ENCODE measurements at regions not wholly inside any gene's neighbourhood (a gene's known extent, or its start where the extent isn't known, plus 50 kb on each side); places are given as distances from the start of the nearest gene placed in this dataset.
A peak's percentile ranks its signal among the peaks of the same experiment; 100 is the strongest.

DNA sequence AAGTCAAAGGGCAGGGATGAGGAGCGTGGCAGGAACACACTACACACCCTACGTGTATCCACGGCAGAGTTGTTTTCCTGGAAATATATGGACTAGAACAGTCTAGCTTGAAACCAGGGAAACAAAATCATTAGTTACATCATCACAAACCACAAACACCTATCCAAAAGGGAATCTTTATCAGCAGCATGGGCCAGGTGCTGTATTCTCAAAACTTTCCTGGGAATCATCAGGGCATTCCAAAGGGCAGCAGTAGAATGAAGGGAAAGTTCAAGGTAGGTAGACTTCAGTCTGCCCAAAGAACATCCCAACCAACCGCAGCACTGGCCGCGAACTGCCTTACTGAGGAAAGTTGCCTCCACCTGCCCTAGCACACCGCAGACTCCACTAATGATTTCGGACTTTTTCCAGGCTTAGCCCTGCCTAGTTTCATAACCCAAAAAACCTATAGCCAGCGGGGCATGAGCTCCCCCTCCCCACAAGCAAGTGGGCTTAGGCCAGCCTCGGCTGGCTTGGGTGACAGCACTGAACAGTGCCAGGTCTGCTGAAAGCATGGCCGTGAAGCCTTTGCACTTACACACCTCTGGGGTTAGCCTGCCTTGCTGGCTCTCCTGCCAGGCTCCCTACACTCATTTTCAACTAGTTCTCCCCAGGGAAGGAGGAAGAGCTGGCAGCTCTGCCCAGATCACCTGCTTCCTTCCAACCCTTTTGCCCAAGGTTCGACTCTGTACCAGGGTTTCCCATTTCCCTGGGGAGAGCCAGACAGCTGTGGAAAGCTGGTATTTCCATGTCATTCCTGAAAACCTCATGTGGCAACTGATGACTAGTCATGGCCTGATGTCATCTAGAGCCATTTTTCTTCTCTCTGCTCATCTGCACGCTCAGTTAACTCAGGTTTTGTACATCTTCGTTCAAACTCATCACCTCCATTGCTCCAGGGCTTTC, 77.3 kb upstream of the UBAC2 start:
- DNase-seq (ENCODE audit: low spot score), result no peak

DNA sequence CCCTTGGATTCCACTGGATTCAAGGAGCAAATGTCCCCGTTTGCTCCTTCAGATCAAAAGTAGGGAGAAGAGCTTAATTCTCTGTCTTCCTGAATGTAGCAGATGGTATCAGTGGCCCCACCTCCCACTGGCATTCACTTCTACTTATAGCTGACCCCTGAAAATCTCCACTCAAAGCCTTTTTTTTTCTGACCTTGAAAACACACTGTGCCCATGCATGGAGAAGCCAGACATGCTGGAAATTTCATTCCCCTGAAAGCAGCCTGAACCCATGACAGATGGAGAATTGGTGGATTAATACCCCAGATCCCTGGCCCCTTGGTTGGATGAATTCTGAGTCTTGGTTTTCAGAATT, 76.6 kb upstream of the UBAC2 start:
- DNase-seq (ENCODE audit: low spot score), result no peak

DNA sequence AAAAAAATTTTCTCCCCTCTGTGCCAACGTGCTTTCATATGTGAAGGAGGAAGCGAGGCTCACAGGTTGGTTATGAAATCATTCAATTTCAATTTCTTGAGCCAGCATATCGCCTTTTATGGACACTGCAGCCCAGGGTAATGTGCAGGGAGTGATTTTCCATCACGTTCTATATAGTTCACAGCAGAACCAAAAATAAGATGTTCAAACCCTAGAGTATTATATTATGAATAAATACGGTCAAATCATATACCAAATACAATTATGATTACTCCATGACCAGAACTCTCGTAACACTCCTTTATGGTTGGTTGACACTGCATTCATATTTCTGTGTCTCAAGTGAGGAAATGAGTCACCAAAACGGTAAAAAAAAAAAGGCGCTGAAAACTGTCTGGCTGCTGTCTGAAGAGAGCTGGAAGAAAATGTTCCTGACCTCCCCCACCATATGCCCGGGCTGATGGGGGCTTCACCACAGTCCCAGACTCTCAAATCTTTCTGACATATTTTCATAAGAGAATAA, 75.8 kb upstream of the UBAC2 start:
- peak; percentile 13 for DNase-seq (ENCODE audit: low spot score)

DNA sequence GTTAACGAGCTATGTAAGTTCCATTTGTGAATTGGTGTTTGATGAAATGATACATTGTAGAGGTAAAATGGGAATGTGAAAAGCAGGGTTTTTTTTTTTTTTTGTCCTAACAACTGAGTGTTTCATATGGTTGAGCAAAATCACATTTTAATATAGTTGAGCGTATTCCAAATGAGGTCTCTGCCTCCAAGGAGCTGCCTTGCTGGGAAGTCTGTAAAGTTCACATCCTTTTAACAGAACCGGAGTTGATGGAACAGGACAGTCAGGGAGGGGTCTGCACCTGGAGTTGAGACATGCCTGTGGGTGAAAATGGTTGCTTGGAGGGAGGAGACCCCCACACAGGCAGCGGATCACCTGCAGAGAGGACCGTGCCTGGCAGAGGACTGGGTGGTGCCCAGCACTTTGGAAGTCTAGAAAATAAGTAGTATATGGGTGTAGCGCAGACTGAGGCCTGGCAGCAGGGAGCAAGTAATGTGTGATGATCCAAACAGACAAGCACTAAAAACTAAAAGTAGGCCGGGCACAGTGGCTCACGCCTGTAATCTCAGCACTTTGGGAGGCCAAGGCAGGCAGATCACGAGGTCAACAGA, 75.2 kb upstream of the UBAC2 start:
- DNase-seq (ENCODE audit: low spot score), result no peak

DNA sequence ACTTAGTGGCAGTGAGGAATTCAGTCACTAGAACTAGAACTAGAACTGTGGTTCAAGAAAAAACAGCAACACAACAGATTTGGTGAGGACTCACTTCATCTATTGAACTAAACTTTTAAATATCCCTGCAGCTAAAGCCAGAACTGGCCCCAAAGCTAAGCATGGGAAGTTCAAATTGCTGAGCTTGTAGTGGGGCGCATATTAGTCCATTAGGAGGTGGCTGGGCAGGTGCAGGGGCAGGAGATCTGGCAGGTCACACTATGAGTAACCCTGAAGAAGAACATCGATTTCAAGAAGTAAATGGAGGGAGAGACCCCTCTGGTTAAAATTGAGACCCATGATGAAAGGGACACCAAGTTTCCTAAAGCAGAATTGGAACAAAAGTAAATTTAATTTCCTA, 73.8 kb upstream of the UBAC2 start:
- DNase-seq (ENCODE audit: low spot score), result no peak

DNA sequence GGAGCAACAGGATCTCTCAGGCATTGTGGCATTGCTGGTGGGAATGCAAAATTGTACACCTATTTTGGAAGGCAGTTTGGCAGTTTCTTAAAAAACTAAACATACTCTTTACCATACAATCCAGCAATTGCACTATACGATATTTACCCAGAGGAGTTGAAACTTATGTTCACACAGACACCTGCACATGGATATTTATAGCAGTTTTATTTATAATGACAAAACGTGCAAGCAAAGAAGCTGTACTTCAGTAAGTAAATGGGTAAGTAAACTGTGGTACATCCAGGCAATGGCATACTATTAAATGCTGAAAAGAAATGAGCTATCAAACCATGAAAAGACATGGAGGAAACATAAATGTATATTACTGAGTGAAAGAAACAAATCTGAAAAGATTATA, 71.6 kb upstream of the UBAC2 start:
- DNase-seq (ENCODE audit: low spot score), result peak; percentile 17

- no peak for DNase-seq (ENCODE audit: low spot score)
Observed at GRCh38 chr13:99129951-99130350, 70.7 kb upstream of the UBAC2 start.

GRCh38 chr13:99131410-99131809, 69.2 kb upstream of the UBAC2 start:
- DNase-seq (ENCODE audit: low spot score), result no peak

- DNase-seq (ENCODE audit: low spot score), result no peak
Observed at GRCh38 chr13:99132295-99132835, 68.3 kb upstream of the UBAC2 start.

GRCh38 chr13:99133230-99133629, 67.4 kb upstream of the UBAC2 start:
- no peak for DNase-seq (ENCODE audit: low spot score)

DNA sequence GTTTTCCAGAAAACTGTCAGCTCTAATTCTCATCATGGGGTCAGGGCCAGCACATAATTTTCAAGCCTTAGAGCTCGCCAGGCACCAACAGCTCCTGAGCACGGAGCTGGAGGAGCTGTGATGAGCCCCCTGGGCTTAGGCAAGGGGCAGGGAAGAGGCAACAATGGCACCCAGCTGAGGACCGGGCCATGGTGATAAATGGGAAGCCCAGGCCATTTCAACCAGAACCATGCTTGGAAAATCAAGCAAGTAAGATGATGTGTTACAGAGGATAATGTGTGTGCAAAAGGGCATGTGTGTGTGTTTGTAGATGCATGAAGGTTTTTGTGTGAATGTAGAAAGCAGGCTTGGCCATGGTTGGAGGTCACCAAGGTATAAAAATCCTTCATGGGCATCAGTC, 66.8 kb upstream of the UBAC2 start:
- no peak for DNase-seq (ENCODE audit: low spot score)

DNA sequence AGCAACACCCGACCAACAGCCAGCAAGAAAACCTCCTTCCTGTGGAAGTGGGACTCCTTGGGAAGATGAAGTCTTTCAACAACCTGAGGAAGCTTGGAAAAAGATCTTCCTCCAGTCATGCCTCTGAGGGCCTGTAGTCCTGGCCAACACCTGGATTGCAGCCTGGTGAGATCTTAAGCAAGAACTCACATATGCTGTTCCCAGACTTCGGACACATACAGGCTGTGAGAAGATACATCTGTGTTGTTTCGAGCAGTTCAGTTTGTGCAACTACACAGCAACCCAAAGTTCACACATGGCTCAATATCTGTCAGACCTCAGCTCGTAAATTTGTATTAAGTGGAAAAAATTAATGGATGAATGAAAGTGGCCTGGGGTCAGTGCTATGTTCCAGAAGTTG, 65.1 kb upstream of the UBAC2 start:
- DNase-seq (ENCODE audit: low spot score), result no peak

DNA sequence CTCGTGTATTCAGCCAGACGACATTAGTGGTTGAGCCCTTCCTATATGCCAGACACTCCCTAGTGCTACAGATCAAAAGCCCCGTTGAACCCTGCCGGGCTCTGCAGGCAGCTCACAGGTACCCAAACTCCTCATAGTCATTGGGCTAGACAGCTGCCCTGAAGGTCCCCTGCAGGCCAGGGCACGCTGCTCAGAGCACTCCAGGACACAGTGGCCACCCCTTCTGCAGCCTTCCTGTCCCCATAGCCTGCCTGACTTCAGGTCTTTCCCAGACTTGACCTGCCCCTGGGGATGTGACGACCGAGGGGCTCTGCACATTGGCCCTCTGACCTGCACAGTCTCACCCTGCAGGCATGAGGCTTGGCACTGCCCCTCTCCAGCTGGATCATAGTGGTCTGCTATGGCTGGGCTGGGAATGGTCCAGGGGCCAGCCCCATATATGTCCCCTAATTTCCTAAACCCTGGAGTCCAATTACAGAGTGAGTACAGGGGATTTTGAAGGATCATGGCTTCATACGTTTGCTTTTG, 64.2 kb upstream of the UBAC2 start:
- DNase-seq (ENCODE audit: low spot score), result no peak

- no peak for DNase-seq (ENCODE audit: low spot score)
Observed at GRCh38 chr13:99140831-99141230, 59.8 kb upstream of the UBAC2 start.

- DNase-seq (ENCODE audit: low spot score), result no peak
Observed at GRCh38 chr13:99143904-99144303, 56.8 kb upstream of the UBAC2 start.

DNA sequence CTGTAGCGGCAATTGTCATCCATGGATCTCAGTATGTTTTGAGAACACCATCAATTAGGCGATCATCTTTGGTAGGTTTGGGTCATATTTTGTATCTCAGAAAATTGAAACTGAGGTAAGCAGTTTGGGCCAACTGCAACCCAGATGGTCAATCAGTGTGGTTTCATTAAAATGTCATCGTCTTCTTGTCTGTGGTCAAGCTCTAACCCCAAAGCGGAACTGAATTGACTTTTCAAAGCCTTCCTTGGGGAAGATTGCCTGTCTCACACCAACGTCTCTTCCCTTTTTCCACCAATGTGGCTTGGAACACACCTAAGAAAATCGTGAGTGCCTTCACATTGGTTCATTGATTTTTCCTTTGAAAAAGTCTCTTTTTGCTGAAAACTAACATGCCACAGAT, 56.3 kb upstream of the UBAC2 start:
- no peak for DNase-seq (ENCODE audit: low spot score)

GRCh38 chr13:99145461-99145860, 55.2 kb upstream of the UBAC2 start:
- no peak for DNase-seq (ENCODE audit: low spot score)

GRCh38 chr13:99150575-99151361, 49.9 kb upstream of the UBAC2 start:
- no peak for DNase-seq (ENCODE audit: low spot score)

All from germinal center (tissue), 1 donor.